OCI-LY3 (cell line): ENCODE measurements at regions not wholly inside any gene's neighbourhood (a gene's known extent, or its start where the extent isn't known, plus 50 kb on each side); places are given as distances from the start of the nearest gene placed in this dataset.
A peak's percentile ranks its signal among the peaks of the same experiment; 100 is the strongest.

Experiments used
- H2AFZ ChIP-seq: fragments of 200-600, 300-600 bp; shearing (Covaris generic); 2 replicates; pipeline ENCODE4 v1.6.0; 2014; ENCODE audit warnings: antibody characterized with exemption, low read depth, low read length
- H3K27ac ChIP-seq: fragments of 200-600, 300-600 bp; sonication (generic); 2 replicates; pipeline ENCODE4 v1.5.1; 2014; ENCODE audit warnings: mild to moderate bottlenecking, low read length, moderate library complexity, mixed read lengths
- H3K27me3 ChIP-seq: fragments of 200-600, 300-600 bp; sonication (generic); 2 replicates; pipeline ENCODE4 v1.6.1; 2014; ENCODE audit warnings: low read depth, low read length, mixed read lengths
- H3K36me3 ChIP-seq: fragments of 200-600, 300-600 bp; sonication (generic); replicated peaks from 2 replicates; pipeline ENCODE3; 2014; ENCODE audit warnings: low read depth, low read length, mixed read lengths
- H3K4me1 ChIP-seq: fragments of 300-600, 200-600 bp; sonication (generic); 2 replicates; pipeline ENCODE4 v1.6.1; 2014; ENCODE audit warnings: low read length, mixed read lengths
- H3K4me2 ChIP-seq: fragments of 200-600, 300-600 bp; sonication (generic); 2 replicates; pipeline ENCODE4 v1.6.1; 2014; ENCODE audit warnings: low read length, mixed read lengths
- H3K4me3 ChIP-seq: fragments of 300-600, 200-600 bp; sonication (generic); 2 replicates; pipeline ENCODE4 v1.5.1; 2014; ENCODE audit warnings: antibody characterized with exemption, mild to moderate bottlenecking, low read length, moderate library complexity
- H3K79me2 ChIP-seq: fragments of 300-600, 200-600 bp; shearing (Covaris generic); 2 replicates; pipeline ENCODE4 v1.6.1; 2014; ENCODE audit warnings: mild to moderate bottlenecking, low read length, mixed read lengths
- H3K9ac ChIP-seq: fragments of 300-600, 200-600 bp; shearing (Covaris generic); 2 replicates; pipeline ENCODE4 v1.6.0; 2014; ENCODE audit warnings: mild to moderate bottlenecking, low read length, moderate library complexity
- H3K9me3 ChIP-seq: fragments of 200-600, 300-600 bp; shearing (Covaris generic); 2 replicates; pipeline ENCODE4 v1.6.1; 2014; ENCODE audit warnings: low read length, mixed read lengths; ENCODE audit not compliant: insufficient read depth
- H4K20me1 ChIP-seq: fragments of 200-600, 300-600 bp; sonication (generic); 2 replicates; pipeline ENCODE4 v1.6.1; 2016; ENCODE audit warnings: low read length, mixed read lengths; ENCODE audit not compliant: insufficient read depth
- CTCF ChIP-seq: fragments of 200-600, 300-600 bp; sonication (generic); IDR thresholded peaks from 2 replicates; pipeline ENCODE4 v1.5.1; 2014; ENCODE audit warnings: antibody characterized with exemption, low read length, low read depth
- EZH2phosphoT487 ChIP-seq: fragments of 200-600 bp; shearing (Covaris generic); IDR thresholded peaks from 2 replicates; pipeline ENCODE4 v1.6.1; 2018; ENCODE audit warnings: antibody characterized with exemption, mixed run types, low read depth

- Histone ChIP-seq H2AFZ (peak overlapping the region; percentile 13; the same call in 1 of the 2 replicates), H3K9me3 (no peaks in the 10 kb centered on the region), H3K36me3 (no peaks in the 10 kb centered on the region), H3K9ac (no peak overlapping the region), H3K4me1 (peaks cover 11% of the 10 kb centered on the region), H3K4me3 (no peak overlapping the region), H3K27me3 (no peaks in the 10 kb centered on the region), H3K79me2 (no peaks in the 10 kb centered on the region), H3K27ac (no peak overlapping the region), H4K20me1 (no peaks in the 10 kb centered on the region), H3K4me2 (no peak overlapping the region)
- TF ChIP-seq EZH2phosphoT487 = no peak
- no peak for TF ChIP-seq CTCF
Measured at GRCh38 chr10:52645187-52645758, 127.3 kb downstream of the MBL2 start.

- Histone ChIP-seq H3K27me3 (no peaks in the 10 kb centered on the region), H3K27ac (no peak overlapping the region), H2AFZ (peak overlapping the region; percentile 74; the same call in 1 of the 2 replicates), H4K20me1 (no peaks in the 10 kb centered on the region), H3K9me3 (no peaks in the 10 kb centered on the region), H3K4me1 (peaks cover 24% of the 10 kb centered on the region), H3K36me3 (no peaks in the 10 kb centered on the region), H3K9ac (no peak overlapping the region), H3K4me3 (no peak overlapping the region), H3K4me2 (no peak overlapping the region), H3K79me2 (no peaks in the 10 kb centered on the region)
- no peak for TF ChIP-seq EZH2phosphoT487
Measured at GRCh38 chr10:52649511-52649910, 123.1 kb downstream of the MBL2 start.

DNA sequence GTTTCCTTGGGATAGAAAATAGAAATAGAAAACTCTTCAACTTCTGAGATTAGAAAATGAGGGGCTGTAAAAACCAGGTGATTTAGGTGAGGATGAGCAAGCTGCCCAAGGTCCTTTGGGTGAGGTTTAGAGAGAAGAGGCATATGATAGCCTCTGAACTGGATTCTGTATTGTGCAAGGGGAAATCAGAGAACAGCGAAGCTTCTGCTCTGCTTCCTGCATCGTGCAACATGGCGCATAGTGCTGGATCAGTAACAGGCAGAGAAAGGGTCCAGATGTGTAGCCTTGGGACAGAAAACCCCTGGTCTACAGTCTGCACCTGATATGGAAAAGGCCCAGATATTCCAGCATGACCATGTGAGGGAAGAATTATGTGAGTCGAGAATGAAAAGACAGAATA, 121.7 kb downstream of the MBL2 start:
- H2AFZ ChIP-seq = no peak overlapping the region
- TF ChIP-seq CTCF (no peak), EZH2phosphoT487 (no peak)
- H3K9ac ChIP-seq = no peak overlapping the region
- H3K4me3 ChIP-seq = no peak overlapping the region
- no peaks in the 10 kb centered on the region for H3K79me2 ChIP-seq
- no peaks in the 10 kb centered on the region for H4K20me1 ChIP-seq
- no peaks in the 10 kb centered on the region for H3K36me3 ChIP-seq
- H3K4me2 ChIP-seq = no peak overlapping the region
- peaks cover 24% of the 10 kb centered on the region for H3K4me1 ChIP-seq
- H3K27me3 ChIP-seq = no peaks in the 10 kb centered on the region
- H3K27ac ChIP-seq = no peak overlapping the region
- H3K9me3 ChIP-seq = no peaks in the 10 kb centered on the region

GRCh38 chr10:52651293-52651692, 121.3 kb downstream of the MBL2 start:
- no peaks in the 10 kb centered on the region for H3K36me3 ChIP-seq
- H3K4me1 ChIP-seq = peaks cover 24% of the 10 kb centered on the region
- H3K9ac ChIP-seq = no peak overlapping the region
- H3K79me2 ChIP-seq = no peaks in the 10 kb centered on the region
- H2AFZ ChIP-seq = no peak overlapping the region
- H3K27ac ChIP-seq = no peak overlapping the region
- no peak overlapping the region for H3K4me3 ChIP-seq
- TF ChIP-seq CTCF = no peak
- TF ChIP-seq EZH2phosphoT487 = no peak
- H3K9me3 ChIP-seq = no peaks in the 10 kb centered on the region
- no peaks in the 10 kb centered on the region for H3K27me3 ChIP-seq
- no peak overlapping the region for H3K4me2 ChIP-seq
- no peaks in the 10 kb centered on the region for H4K20me1 ChIP-seq
